ENCODE measurements at regions not wholly inside any gene's neighbourhood (a gene's known extent, or its start where the extent isn't known, plus 50 kb on each side); places are given as distances from the start of the nearest gene placed in this dataset.

GRCh38 chr11:71097506-71098240, 154.7 kb downstream of the SHANK2 start:
- intact Hi-C loops (cut with DNase I) = no loop called here
- H3K27ac ChIP-seq = no peak overlapping the region
- no peak overlapping the region for H3K4me3 ChIP-seq
- H3K36me3 ChIP-seq = no peaks in the 10 kb centered on the region
- TF ChIP-seq CTCF (IDR thresholded peaks at IDR 0.05) = no peak
- no peaks in the 10 kb centered on the region for H3K9me3 ChIP-seq
- no peaks in the 10 kb centered on the region for H3K4me1 ChIP-seq
- no peak for DNase-seq
- H3K9ac ChIP-seq (ENCODE audit: low read depth in 2 of 2, low read length in 2 of 2) = no peak overlapping the region
- no peaks in the 10 kb centered on the region for H3K27me3 ChIP-seq

- Histone ChIP-seq H3K27me3 (no peaks in the 10 kb centered on the region), H3K9ac (ENCODE audit: low read depth in 2 of 2, low read length in 2 of 2) (no peak overlapping the region), H3K4me3 (no peak overlapping the region), H3K4me1 (no peaks in the 10 kb centered on the region), H3K27ac (no peak overlapping the region), H3K9me3 (no peaks in the 10 kb centered on the region), H3K36me3 (no peaks in the 10 kb centered on the region)
- intact Hi-C loops (cut with DNase I) = no loop called here
- DNase-seq = no peak
- TF ChIP-seq CTCF (IDR thresholded peaks at IDR 0.05) = no peak
Measured at GRCh38 chr11:71096751-71097388, 155.5 kb downstream of the SHANK2 start.

GRCh38 chr11:71095294-71095850, 157.0 kb downstream of the SHANK2 start:
- Histone ChIP-seq H3K9ac (ENCODE audit: low read depth in 2 of 2, low read length in 2 of 2) (no peak overlapping the region), H3K27ac (no peak overlapping the region), H3K4me1 (no peaks in the 10 kb centered on the region), H3K27me3 (no peaks in the 10 kb centered on the region), H3K36me3 (no peaks in the 10 kb centered on the region), H3K4me3 (no peak overlapping the region), H3K9me3 (no peaks in the 10 kb centered on the region)
- intact Hi-C loops (cut with DNase I) = no loop called here
- no peak for TF ChIP-seq CTCF (IDR thresholded peaks at IDR 0.05)
- no peak for DNase-seq

- Histone ChIP-seq H3K4me1 (no peaks in the 10 kb centered on the region), H3K4me3 (no peak overlapping the region), H3K27ac (no peak overlapping the region), H3K9ac (ENCODE audit: low read depth in 2 of 2, low read length in 2 of 2) (no peak overlapping the region), H3K36me3 (no peaks in the 10 kb centered on the region), H3K27me3 (no peaks in the 10 kb centered on the region), H3K9me3 (no peaks in the 10 kb centered on the region)
- no peak for DNase-seq
- intact Hi-C loops (cut with DNase I) = no loop called here
- no peak for TF ChIP-seq CTCF (IDR thresholded peaks at IDR 0.05)
Measured at GRCh38 chr11:71094296-71095077, 157.9 kb downstream of the SHANK2 start.

- no peak overlapping the region for H3K4me3 ChIP-seq
- no peaks in the 10 kb centered on the region for H3K36me3 ChIP-seq
- no peak for DNase-seq
- H3K9ac ChIP-seq (ENCODE audit: low read depth in 2 of 2, low read length in 2 of 2) = no peak overlapping the region
- intact Hi-C loops (cut with DNase I) = no loop called here
- H3K9me3 ChIP-seq = no peaks in the 10 kb centered on the region
- H3K27ac ChIP-seq = no peak overlapping the region
- no peaks in the 10 kb centered on the region for H3K4me1 ChIP-seq
- no peak for TF ChIP-seq CTCF (IDR thresholded peaks at IDR 0.05)
- H3K27me3 ChIP-seq = no peaks in the 10 kb centered on the region
Measured at GRCh38 chr11:71093783-71094182, 158.6 kb downstream of the SHANK2 start.

All from colonic mucosa (tissue), 4 donors.